Stimulated activated naive CD8-positive, alpha-beta T cell treated with anti-CD3 and anti-CD28 coated beads, Interleukin-15, Interleukin-2, amounts not matched to agents 100 ng/mL and 50 ng/mL, for 24 hours (primary cell): ENCODE measurements at regions not wholly inside any gene's neighbourhood (a gene's known extent, or its start where the extent isn't known, plus 50 kb on each side); places are given as distances from the start of the nearest gene placed in this dataset.

Source experiments
- H3K27ac Mint-ChIP-seq: one replicate; pipeline ENCODE4 v1.8.0; 2021; ENCODE audit warnings: mild to moderate bottlenecking, mixed read lengths
- H3K27me3 Mint-ChIP-seq: one replicate; pipeline ENCODE4 v1.8.0; 2021; ENCODE audit warnings: mixed read lengths
- H3K36me3 Mint-ChIP-seq: one replicate; pipeline ENCODE4 v1.8.0; 2021; ENCODE audit warnings: low read depth, mixed read lengths
- H3K4me1 Mint-ChIP-seq: one replicate; pipeline ENCODE4 v1.8.0; 2021; ENCODE audit warnings: low read depth, mixed read lengths
- H3K4me3 Mint-ChIP-seq: one replicate; pipeline ENCODE4 v1.8.0; 2021; ENCODE audit warnings: mild to moderate bottlenecking, mixed read lengths
- H3K9me3 Mint-ChIP-seq: one replicate; pipeline ENCODE4 v1.8.0; 2021; ENCODE audit warnings: mixed read lengths

DNA sequence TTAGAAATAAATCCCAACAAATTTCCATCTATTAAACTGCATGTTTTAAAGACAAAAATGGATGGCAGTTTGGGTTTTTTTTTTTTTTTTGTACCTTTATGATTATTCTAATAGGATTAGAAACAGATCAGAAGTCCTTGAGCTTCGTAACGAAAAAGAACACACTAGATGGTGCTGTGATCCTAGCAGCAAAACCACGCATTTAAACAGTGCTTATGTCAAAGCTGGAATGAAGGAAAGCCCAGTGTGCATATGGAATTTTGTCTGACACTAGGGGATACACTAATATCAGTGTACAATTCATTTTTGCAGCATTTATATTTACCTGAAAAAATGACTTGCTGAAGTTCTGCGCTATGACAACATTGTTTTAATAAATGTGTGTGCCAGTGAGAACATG is 229.1 kb downstream of the VEGFC start:
- Mint-ChIP-seq H3K4me3 (no peak overlapping the region), H3K36me3 (no peaks in the 10 kb centered on the region), H3K27ac (no peak overlapping the region), H3K4me1 (no peaks in the 10 kb centered on the region), H3K27me3 (no peaks in the 10 kb centered on the region), H3K9me3 (peaks cover 4% of the 10 kb centered on the region)

DNA sequence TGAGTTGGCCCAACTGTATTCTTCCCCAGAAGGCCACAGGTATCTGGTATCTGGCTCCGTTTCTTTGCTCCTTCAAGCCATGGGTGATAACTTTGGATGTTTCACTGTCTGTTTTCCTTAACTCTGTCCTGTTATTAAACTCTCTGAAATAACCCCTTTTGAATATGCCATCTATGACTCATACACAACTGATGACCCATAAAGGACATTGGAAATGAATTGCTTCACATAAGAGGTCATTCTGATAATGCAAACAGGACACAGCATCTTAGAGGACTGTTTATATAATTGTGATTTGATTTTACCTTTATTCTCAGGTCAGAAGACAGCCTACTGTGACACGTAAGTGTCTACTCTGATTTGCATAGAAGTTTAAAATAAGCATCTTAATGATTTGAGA is 227.7 kb downstream of the VEGFC start:
- Mint-ChIP-seq H3K4me3 (no peak overlapping the region), H3K9me3 (peaks cover 4% of the 10 kb centered on the region), H3K27ac (no peak overlapping the region), H3K4me1 (no peaks in the 10 kb centered on the region), H3K36me3 (no peaks in the 10 kb centered on the region), H3K27me3 (no peaks in the 10 kb centered on the region)

DNA sequence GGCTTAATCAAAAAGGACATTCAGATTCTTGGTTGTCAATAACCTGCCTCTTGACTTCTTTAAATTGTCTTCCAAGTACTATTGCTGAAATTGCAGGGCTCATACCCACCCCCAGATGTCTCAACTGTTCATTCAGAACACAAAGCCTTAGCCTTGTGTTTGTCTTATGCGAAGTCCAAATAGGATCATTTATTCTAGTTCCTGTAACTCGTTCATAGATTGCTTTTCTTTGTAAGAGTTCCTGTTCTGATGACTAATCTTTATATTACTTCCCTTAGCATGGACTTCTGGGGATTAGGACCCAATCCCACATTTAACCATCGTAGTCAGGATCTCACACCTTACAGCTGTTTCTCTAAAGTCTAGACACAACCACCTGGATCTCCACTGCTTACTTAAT is 226.0 kb downstream of the VEGFC start:
- peaks cover 4% of the 10 kb centered on the region for H3K9me3 Mint-ChIP-seq
- H3K36me3 Mint-ChIP-seq, result no peaks in the 10 kb centered on the region
- H3K27ac Mint-ChIP-seq, result no peak overlapping the region
- H3K4me3 Mint-ChIP-seq, result no peak overlapping the region
- no peaks in the 10 kb centered on the region for H3K27me3 Mint-ChIP-seq
- H3K4me1 Mint-ChIP-seq, result no peaks in the 10 kb centered on the region

DNA sequence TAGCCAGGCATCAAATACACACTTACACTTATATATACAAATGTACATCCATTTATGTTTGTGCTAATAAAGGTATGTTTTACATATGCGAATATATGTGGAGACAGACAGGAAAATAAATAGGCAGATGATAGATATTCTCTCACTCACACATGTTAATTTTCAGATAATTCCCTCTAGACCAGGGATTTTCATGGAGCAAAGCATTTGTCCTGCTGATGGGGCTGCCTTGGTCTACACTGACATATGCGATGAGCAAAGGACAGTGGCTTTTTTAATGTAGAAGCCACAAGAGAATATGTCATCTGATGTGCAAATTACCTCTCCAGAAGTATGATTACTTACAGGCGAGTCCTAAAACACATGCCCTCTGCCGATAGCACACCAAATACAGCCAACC is 224.5 kb downstream of the VEGFC start:
- H3K4me1 Mint-ChIP-seq, result no peaks in the 10 kb centered on the region
- no peaks in the 10 kb centered on the region for H3K36me3 Mint-ChIP-seq
- no peak overlapping the region for H3K27ac Mint-ChIP-seq
- H3K4me3 Mint-ChIP-seq, result no peak overlapping the region
- no peaks in the 10 kb centered on the region for H3K27me3 Mint-ChIP-seq
- H3K9me3 Mint-ChIP-seq, result peaks cover 1% of the 10 kb centered on the region

DNA sequence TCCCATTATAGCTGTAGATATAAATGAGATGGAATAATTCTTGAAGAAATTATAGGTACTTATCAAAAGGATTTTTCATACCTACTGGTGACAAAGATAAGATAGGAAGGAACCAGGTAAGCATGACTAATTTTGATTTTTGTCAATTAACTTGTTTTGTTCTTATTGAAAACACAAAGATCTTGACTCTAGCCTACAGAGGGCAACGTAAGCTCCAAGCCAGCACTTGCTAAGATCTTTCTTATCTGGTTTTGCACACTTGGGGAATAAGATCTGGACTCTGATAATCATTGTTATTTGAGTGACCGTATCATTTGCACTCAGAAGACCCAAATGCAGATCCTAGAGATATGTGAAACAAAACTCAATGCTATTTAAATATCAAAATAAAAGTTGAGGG is 223.4 kb downstream of the VEGFC start:
- no peak overlapping the region for H3K27ac Mint-ChIP-seq
- no peaks in the 10 kb centered on the region for H3K36me3 Mint-ChIP-seq
- H3K27me3 Mint-ChIP-seq, result no peaks in the 10 kb centered on the region
- H3K4me3 Mint-ChIP-seq, result no peak overlapping the region
- H3K4me1 Mint-ChIP-seq, result no peaks in the 10 kb centered on the region
- H3K9me3 Mint-ChIP-seq, result no peaks in the 10 kb centered on the region

DNA sequence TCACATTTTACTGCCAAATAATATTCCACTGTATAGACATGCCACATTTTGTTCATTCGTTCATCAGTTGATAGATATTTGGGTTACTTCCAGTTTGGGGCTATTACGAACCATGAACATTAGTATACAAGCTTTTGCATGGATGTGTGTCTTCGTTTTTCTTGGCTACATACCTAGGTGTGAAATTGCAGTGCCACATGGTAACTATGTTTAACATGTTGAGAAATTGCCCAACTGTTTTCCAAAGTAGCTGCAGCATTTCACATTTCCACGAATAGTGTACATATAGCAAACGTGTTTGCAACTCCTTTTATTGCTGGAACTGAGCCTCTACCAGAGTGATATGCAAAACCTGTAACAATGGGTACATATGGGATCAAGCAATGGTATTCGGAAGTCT is 221.5 kb downstream of the VEGFC start:
- Mint-ChIP-seq H3K4me3 (no peak overlapping the region), H3K36me3 (no peaks in the 10 kb centered on the region), H3K9me3 (no peaks in the 10 kb centered on the region), H3K27ac (no peak overlapping the region), H3K27me3 (no peaks in the 10 kb centered on the region), H3K4me1 (no peaks in the 10 kb centered on the region)

DNA sequence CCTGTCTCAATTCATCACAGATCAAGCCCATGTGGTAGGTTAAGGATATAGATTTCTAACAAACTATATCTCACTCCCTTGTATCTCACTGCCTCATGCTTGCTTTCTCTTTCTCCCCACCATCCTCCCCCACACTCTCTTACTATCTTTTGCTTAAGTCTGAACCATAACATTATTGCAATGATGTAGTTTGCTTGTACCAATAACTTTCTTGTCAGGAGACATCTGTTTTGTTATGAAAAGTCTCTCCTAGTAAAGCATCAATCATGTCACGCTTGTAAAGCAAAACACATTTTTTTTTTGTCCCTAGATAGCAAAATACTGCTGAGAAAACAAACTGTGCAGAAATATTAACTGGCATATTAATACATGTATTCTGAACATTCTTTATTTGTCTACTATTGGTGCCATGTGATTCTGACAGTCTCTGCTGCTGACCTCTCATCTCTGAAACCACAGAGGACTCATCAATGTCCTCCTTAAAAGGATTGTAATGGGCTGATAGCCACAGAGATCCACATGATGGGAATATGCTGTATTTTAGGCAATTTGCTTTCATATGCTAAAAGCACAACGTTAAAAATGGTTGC is 217.5 kb downstream of the VEGFC start:
- no peaks in the 10 kb centered on the region for H3K36me3 Mint-ChIP-seq
- no peaks in the 10 kb centered on the region for H3K27me3 Mint-ChIP-seq
- no peaks in the 10 kb centered on the region for H3K9me3 Mint-ChIP-seq
- H3K4me3 Mint-ChIP-seq, result no peak overlapping the region
- H3K4me1 Mint-ChIP-seq, result no peaks in the 10 kb centered on the region
- H3K27ac Mint-ChIP-seq, result no peak overlapping the region

DNA sequence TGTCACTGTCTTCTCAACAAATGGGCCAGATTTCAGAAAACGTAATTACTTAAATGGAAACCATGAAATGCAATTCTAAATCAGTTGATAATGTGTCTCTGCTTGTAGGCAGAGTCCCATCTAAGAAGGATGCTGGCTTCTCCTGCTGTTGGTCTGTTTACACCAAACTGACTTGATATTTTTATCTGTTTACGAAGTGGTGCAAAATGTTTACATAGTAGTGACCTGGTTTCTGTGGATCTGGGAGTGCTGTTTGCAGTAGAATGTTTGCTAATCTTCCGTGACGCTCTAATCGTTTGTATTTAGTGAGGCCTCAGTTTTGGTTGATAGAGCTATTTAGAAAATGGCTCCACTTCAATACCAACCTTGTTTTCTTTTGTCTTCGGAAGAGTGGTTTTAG is 213.5 kb downstream of the VEGFC start:
- Mint-ChIP-seq H3K27me3 (no peaks in the 10 kb centered on the region), H3K36me3 (no peaks in the 10 kb centered on the region), H3K9me3 (no peaks in the 10 kb centered on the region), H3K4me1 (no peaks in the 10 kb centered on the region), H3K27ac (no peak overlapping the region), H3K4me3 (no peak overlapping the region)

DNA sequence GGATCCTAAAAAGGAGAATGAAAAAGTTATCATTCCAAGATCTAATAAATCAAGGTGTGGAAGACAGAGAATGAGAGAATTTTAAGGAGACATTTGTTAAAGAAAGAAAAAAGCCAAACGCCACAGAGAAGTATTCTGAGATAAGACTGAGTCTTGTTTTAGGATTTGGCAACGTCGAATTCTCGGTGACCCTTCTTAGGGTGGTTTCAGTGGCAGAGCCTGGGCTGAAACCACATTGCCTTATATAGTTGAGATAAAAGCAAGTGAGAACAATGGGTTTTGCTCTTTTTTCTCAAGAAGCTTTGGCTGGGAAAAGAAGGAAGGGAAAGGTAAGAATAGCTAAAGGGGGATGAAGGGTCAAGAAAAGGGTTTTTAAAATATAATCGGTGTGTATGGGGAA is 209.4 kb downstream of the VEGFC start:
- Mint-ChIP-seq H3K9me3 (peaks cover 4% of the 10 kb centered on the region), H3K4me3 (no peak overlapping the region), H3K27ac (no peak overlapping the region), H3K27me3 (no peaks in the 10 kb centered on the region), H3K4me1 (no peaks in the 10 kb centered on the region), H3K36me3 (no peaks in the 10 kb centered on the region)

DNA sequence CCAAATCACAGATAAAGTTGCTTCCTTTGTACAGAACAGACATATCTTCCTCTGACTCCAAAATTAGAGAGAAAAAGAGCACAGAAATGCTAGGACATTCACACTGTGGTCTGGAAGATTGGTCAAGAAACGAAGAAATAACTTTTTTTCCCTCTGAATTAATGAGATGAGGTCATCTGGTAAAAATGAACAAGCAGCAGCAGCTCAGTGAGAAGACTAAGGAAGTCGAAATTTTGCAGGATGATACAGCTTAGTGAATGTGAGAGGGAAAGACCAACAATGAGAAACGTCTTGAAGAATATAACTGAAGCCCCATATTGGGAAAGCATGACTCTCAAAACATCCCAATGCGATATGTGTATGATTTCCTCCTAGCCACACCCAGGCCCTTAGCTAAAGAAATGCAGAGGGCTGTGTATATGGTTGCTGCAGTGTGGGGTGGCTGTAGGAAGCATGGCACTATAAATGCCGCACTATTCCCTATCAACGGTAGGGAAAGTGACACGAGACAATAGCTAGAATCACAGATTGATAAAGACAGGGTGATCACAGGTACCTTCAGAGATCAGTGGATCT is 208.6 kb downstream of the VEGFC start:
- H3K4me3 Mint-ChIP-seq, result no peak overlapping the region
- H3K36me3 Mint-ChIP-seq, result no peaks in the 10 kb centered on the region
- H3K9me3 Mint-ChIP-seq, result peaks cover 5% of the 10 kb centered on the region
- no peak overlapping the region for H3K27ac Mint-ChIP-seq
- H3K27me3 Mint-ChIP-seq, result no peaks in the 10 kb centered on the region
- no peaks in the 10 kb centered on the region for H3K4me1 Mint-ChIP-seq

DNA sequence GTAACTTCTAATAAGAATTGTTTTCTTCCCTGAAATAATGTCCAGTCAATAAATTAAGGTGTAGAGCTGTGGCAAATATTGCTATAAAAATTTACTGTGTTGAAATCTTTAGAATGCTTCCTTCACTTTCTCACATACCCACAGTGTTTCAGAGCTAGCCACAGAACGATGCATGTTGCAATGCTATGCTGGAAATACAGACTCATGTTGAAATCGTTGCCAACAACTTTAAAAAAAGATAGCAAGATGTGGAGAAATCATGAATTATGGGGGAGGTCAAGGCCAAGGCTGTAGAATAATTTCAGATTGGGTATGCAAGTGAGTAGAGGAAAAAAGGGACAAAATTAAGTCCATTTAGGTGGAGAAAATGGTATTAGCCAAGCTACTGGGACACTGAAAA is 204.8 kb downstream of the VEGFC start:
- H3K9me3 Mint-ChIP-seq, result peaks cover 8% of the 10 kb centered on the region
- no peak overlapping the region for H3K4me3 Mint-ChIP-seq
- no peaks in the 10 kb centered on the region for H3K4me1 Mint-ChIP-seq
- H3K36me3 Mint-ChIP-seq, result no peaks in the 10 kb centered on the region
- H3K27me3 Mint-ChIP-seq, result no peaks in the 10 kb centered on the region
- H3K27ac Mint-ChIP-seq, result no peak overlapping the region

DNA sequence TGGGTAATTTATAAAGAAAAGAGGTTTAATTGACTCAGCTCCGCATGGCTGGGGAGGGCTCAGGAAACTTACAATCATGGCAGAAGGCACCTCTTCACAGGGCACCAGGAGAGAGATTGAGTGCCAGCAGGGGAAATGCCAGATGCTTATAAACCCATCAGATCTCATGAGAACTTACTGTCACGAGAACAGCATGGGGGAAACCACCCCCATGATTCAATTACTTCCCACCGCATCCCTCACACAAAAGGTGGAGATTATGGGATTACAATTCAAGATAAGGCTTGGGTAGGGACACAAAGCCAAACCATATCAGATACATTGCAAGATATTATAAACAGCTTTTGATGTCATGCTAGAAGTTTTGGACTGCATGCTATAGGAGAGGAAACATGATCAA is 204.3 kb downstream of the VEGFC start:
- no peak overlapping the region for H3K27ac Mint-ChIP-seq
- no peaks in the 10 kb centered on the region for H3K4me1 Mint-ChIP-seq
- no peaks in the 10 kb centered on the region for H3K27me3 Mint-ChIP-seq
- no peaks in the 10 kb centered on the region for H3K36me3 Mint-ChIP-seq
- H3K9me3 Mint-ChIP-seq, result peaks cover 8% of the 10 kb centered on the region
- H3K4me3 Mint-ChIP-seq, result no peak overlapping the region

DNA sequence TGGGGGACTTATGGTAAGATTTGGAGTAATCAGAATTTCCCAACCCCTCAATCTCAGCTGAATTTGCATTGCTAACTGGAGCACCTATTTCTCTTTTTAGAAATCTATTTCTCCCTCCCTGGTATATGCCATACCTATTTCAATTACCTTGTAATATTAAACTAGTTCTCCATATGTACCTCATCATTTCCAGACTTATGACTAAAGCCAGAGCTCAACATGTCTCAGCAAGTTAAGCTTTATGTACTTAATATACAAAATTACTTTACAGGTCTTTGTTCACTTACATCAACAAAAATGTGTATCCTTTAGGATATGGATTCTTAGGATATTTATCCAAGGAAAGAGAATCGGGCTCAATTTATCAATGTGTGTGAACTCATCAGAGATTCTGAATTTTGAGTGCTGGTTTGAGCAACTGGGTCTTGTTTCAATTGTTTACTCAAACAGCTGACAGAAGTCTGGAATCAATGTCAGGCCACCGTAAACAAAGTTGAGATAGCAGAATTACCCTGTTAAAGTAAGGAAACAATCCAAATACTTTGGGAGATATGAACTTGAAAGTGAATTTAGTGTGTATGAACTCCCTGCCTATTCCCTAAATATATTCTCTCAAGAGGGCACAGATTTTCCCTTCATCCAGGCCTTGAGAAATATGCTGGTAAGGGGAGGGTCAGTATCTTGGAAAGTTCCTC is 199.6 kb downstream of the VEGFC start:
- no peaks in the 10 kb centered on the region for H3K36me3 Mint-ChIP-seq
- no peaks in the 10 kb centered on the region for H3K4me1 Mint-ChIP-seq
- no peaks in the 10 kb centered on the region for H3K27me3 Mint-ChIP-seq
- no peak overlapping the region for H3K27ac Mint-ChIP-seq
- H3K4me3 Mint-ChIP-seq, result no peak overlapping the region
- peaks cover 6% of the 10 kb centered on the region for H3K9me3 Mint-ChIP-seq

DNA sequence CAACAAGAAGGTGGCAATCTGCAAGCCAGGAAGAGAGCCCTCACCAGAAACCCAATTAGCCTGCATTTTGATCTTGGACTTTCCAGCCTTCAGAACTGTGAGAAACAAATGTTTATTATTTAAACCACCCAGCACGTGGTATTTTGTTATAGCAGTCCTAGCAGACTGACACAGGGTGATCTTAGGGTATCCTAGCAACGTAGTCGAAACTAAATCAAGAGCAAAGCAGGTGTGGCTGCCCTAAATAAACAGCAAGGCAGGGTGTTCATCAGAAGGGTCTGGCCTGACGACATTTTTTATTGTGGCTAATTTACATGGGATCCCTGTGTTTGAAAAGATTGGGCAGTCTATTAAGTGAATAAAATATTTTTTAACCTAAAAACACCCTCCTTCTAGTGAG is 198.8 kb downstream of the VEGFC start:
- Mint-ChIP-seq H3K9me3 (peaks cover 4% of the 10 kb centered on the region), H3K4me3 (no peak overlapping the region), H3K27ac (no peak overlapping the region), H3K36me3 (no peaks in the 10 kb centered on the region), H3K27me3 (no peaks in the 10 kb centered on the region), H3K4me1 (no peaks in the 10 kb centered on the region)

DNA sequence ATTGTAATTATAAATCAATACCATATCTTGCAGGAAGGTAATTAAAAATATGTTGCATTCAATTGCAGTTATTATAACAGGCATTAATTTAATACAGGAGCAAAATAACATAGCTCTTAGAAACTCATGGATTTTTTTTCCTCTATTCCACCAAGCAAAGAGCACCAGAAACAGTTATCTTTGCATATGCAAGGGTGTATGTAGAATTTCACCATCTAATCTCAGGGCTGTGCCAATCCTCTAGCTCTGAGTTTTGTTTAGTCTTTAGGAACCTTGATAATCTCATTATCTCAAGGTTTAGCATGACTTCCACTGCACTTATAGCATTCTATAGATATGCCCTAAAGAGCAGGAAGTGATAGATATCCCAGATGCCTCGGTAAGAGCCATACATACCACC is 197.5 kb downstream of the VEGFC start:
- H3K27ac Mint-ChIP-seq, result no peak overlapping the region
- H3K4me1 Mint-ChIP-seq, result no peaks in the 10 kb centered on the region
- H3K27me3 Mint-ChIP-seq, result no peaks in the 10 kb centered on the region
- H3K9me3 Mint-ChIP-seq, result no peaks in the 10 kb centered on the region
- no peaks in the 10 kb centered on the region for H3K36me3 Mint-ChIP-seq
- H3K4me3 Mint-ChIP-seq, result no peak overlapping the region

DNA sequence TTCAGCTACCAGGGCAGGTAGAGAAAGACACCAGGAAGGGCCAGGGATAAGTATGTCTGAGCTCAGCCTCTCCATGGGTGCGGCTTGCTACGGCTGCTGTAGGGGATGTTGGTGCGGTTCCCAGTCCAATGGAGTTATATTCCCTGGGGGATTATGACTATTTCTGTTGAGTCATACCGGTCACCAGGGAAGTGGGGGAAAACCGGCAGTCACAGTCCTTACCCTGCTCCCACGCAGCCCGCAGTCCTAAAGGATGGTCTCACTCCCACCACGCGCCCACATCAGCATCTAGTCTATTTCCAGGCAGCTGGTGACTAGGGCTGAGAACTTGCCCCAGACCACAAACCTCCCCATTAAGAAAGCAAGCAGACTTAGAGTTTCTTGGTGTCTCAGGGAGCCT is 191.6 kb downstream of the VEGFC start:
- Mint-ChIP-seq H3K4me1 (no peaks in the 10 kb centered on the region), H3K4me3 (no peak overlapping the region), H3K27me3 (no peaks in the 10 kb centered on the region), H3K36me3 (no peaks in the 10 kb centered on the region), H3K9me3 (no peaks in the 10 kb centered on the region), H3K27ac (no peak overlapping the region)
